ENCODE measurements at regions not wholly inside any gene's neighbourhood (a gene's known extent, or its start where the extent isn't known, plus 50 kb on each side); places are given as distances from the start of the nearest gene placed in this dataset.

GRCh38 chr14:71589609-71590008 lies 342.6 kb upstream of the RGS6 start:
- H2AFZ ChIP-seq (ENCODE audit: low read depth, low read length): no peak overlapping the region
- no TSS peak for BruUV-seq (replicated peaks)
- H3K4me1 ChIP-seq (replicated peaks in 1 of 2; ENCODE audit: control insufficient read depth in 2 of 2, insufficient read depth in 2 of 2, low read length in 2 of 2): no peaks in the 10 kb centered on the region; a peak in 3 of 5 replicates
- CTCF ChIA-PET (ENCODE audit: low intra/inter-chr PET ratio): no interaction called here
- intact Hi-C loops (cut with micrococcal nuclease): no loop called here
- WGBS (ENCODE audit: insufficient coverage, low coverage, missing lambda C conversion rate): 91% methylated on average over 2 of the region's 2 CpGs
- no peak for DNase-seq (ENCODE audit: extremely low read depth in 1 of 4, low spot score in 3 of 4)
- POLR2A ChIA-PET: interaction anchor here (0.6 kb wide), 1 partner anchor 104 kb away, joined by 3 read pairs; no protein-coding TSS in a partner anchor
- no peak for FAIRE-seq
- no peaks in the 10 kb centered on the region for H3K27me3 ChIP-seq (ENCODE audit: control insufficient read depth in 2 of 2, insufficient read depth in 2 of 2, low read length in 2 of 2)
- TF ChIP-seq CLOCK (CRISPR knock-in tag; IDR thresholded peaks at IDR 0.05; ENCODE audit: borderline replicate concordance): no peak
- TF ChIP-seq ZNF408 (CRISPR knock-in tag; IDR thresholded peaks at IDR 0.05; ENCODE audit: low read depth): no peak
- TF ChIP-seq ZNF232 (CRISPR knock-in tag; IDR thresholded peaks at IDR 0.05): no peak
- TF ChIP-seq GTF3C2 (IDR thresholded peaks at IDR 0.05; ENCODE audit: borderline replicate concordance, extremely low read depth, insufficient read length): no peak
- TF ChIP-seq ZFX (CRISPR knock-in tag; IDR thresholded peaks at IDR 0.05): no peak
- no peak for TF ChIP-seq MYNN (IDR thresholded peaks at IDR 0.05)
- TF ChIP-seq MYNN (CRISPR knock-in tag; IDR thresholded peaks at IDR 0.05): no peak
- no peak for TF ChIP-seq NCOA6 (IDR thresholded peaks at IDR 0.05)
- H4K20me1 ChIP-seq (replicated peaks; ENCODE audit: control insufficient read depth, insufficient read depth, low read length): no peaks in the 10 kb centered on the region
- no peak for ATAC-seq
- H3K36me3 ChIP-seq (ENCODE audit: control insufficient read depth, insufficient read depth, low read length): no peaks in the 10 kb centered on the region
- H3K4me2 ChIP-seq (ENCODE audit: insufficient read depth, low read length): no peak overlapping the region
- no peaks in the 10 kb centered on the region for H3K79me2 ChIP-seq (ENCODE audit: control insufficient read depth, insufficient read depth, low read length)
- in situ Hi-C loops (cut with MboI): no loop called here
- H3K27ac ChIP-seq (ENCODE audit: extremely low read depth, low read depth, low read length): no peak overlapping the region
- no peaks in the 10 kb centered on the region for H3K9me3 ChIP-seq (replicated peaks; ENCODE audit: control insufficient read depth, insufficient read depth, low read depth, low read length)
- H3K4me3 ChIP-seq: no peak overlapping the region
- H3K9me1 ChIP-seq (ENCODE audit: control insufficient read depth, insufficient read depth, low read length): no peaks in the 10 kb centered on the region
- H3K9ac ChIP-seq (ENCODE audit: insufficient read depth in 1 of 2, low read depth in 2 of 2, low read length in 2 of 2): no peak overlapping the region

All from K562 (cell line).